Fibroblast of gingiva (primary cell): ENCODE measurements at regions not wholly inside any gene's neighbourhood (a gene's known extent, or its start where the extent isn't known, plus 50 kb on each side); places are given as distances from the start of the nearest gene placed in this dataset.

ENCODE experiments used
- DNase-seq: peaks from one replicate; pipeline ENCODE4 v3.0.0-alpha.2; 2011; ENCODE audit warnings: low read depth

- peak; percentile 6 for DNase-seq
These were observed 82.2 kb downstream of the EPDR1 start for GRCh38 chr7:38002689-38003088.

GRCh38 chr7:38006559-38006958 is 86.1 kb downstream of the EPDR1 start:
- DNase-seq: no peak

- no peak for DNase-seq
These were observed 86.7 kb downstream of the EPDR1 start for GRCh38 chr7:38007096-38007495.

DNA sequence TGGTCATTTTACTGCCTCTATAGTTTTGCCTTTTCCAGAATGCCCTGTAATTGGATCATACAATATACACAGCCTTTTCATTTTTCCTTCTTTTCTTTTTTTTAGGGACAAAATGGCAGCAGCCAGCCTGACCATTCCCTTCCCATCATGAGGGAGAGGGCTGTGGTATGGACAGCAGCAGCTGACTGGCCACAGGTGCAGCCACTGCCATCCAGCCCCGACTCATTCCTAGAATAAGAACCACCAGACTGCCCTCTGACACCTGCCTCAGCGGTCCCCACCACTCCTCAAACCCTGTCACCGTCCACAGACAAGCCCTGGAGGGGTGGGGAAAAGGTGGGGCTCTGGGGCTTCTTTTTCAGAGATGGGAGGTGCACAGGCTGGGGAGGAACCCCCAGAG is 92.8 kb downstream of the EPDR1 start:
- DNase-seq: no peak

- no peak for DNase-seq
These were observed 96.1 kb downstream of the EPDR1 start for GRCh38 chr7:38016567-38016966.

DNA sequence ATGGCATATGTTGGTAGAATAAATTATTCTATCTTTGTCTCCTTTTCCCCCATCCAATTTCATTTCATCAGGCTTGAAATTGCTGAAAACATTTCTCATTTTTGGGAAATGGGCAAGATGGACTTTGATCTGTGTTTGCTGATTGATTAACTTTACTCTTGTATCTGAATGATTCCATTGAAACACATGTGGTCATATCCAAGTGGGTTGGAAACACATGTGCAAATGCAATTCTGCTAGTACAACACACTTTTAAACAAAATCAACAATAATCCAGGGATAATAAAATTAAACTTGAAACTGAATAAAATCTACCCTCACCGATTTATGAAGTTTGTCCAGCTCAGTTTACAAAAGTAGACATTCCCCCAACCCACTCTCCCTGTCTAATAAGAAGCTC is 96.9 kb downstream of the EPDR1 start:
- no peak for DNase-seq

- DNase-seq: no peak
These were observed 99.8 kb downstream of the EPDR1 start for GRCh38 chr7:38020121-38020785.

- DNase-seq: no peak
These were observed 101.5 kb downstream of the EPDR1 start for GRCh38 chr7:38021892-38022291.

- DNase-seq: no peak
These were observed 105.4 kb downstream of the EPDR1 start for GRCh38 chr7:38025815-38026214.

DNA sequence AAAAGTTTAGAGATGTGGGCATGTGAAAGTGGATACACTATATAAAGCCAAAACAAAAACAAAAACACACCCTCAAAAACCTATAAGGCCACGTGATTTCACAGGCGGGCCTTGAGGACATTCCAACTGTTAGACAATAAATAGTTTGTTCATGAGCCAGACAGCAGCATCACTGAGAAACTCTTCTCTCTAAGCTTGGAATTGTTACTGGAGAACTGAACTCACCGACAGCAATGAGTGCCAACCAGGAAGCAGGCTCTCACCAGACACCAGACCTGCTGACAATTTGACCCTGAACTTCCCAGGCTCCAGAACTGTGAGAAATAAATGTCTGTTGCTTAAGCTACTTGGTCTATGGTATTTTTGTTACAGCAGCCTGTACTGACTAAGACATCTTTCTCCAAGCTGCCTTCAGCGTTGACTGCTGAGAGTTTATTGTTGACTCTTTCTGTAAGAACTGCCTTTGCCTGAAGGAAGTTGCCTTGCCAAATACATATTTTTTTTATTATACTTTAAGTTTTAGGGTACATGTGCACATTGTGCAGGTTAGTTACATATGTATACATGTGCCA is 107.5 kb downstream of the EPDR1 start:
- DNase-seq: no peak

GRCh38 chr7:38034062-38034908 is 113.8 kb downstream of the EPDR1 start:
- DNase-seq: no peak

- no peak for DNase-seq
These were observed 120.4 kb downstream of the EPDR1 start for GRCh38 chr7:38040831-38041230.

GRCh38 chr7:38049679-38050078 is 128.4 kb upstream of the STARD3NL start:
- no peak for DNase-seq

- no peak for DNase-seq
These were observed 126.7 kb upstream of the STARD3NL start for GRCh38 chr7:38051311-38051710.

GRCh38 chr7:38051786-38052185 is 126.3 kb upstream of the STARD3NL start:
- DNase-seq: no peak

DNA sequence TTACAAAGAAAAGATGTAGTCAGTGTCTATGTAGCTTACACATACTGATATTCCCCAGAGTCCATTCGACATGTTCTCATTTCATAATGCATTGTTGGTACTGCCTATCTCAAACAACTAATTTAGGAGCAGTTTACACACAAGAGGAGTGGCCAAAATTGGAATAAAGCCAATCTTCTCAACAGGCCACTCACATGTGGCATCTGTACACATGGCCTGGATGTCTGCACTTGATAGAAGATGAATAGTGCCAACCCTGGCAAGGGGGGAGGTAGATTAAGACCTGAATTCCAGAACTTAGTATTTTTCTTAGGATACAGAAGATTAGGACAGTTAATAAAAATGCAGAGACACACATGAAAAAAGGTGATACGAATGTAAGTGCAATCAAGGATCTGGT is 125.3 kb upstream of the STARD3NL start:
- no peak for DNase-seq

- no peak for DNase-seq
These were observed 123.8 kb upstream of the STARD3NL start for GRCh38 chr7:38054199-38054598.

GRCh38 chr7:38057829-38058228 is 120.2 kb upstream of the STARD3NL start:
- DNase-seq: no peak

DNA sequence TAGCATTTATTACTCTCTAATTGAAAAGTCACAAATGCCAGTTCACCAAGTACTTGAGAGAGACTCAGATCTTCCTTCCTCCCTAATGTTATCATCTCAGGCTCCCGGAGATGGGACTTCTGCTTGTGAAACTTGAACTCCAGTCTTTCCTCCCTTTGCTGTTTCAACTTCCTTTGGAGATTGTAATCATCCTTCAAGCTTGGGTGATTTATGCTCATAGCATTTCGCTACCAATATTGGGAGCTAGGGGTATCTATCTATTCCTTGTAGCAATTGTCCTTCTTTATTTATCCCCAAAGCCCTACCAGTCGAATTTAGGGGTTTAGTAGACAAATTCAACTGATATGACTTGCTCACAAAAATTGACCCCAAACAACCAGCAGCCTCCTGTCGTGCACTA is 117.9 kb upstream of the STARD3NL start:
- DNase-seq: no peak

DNA sequence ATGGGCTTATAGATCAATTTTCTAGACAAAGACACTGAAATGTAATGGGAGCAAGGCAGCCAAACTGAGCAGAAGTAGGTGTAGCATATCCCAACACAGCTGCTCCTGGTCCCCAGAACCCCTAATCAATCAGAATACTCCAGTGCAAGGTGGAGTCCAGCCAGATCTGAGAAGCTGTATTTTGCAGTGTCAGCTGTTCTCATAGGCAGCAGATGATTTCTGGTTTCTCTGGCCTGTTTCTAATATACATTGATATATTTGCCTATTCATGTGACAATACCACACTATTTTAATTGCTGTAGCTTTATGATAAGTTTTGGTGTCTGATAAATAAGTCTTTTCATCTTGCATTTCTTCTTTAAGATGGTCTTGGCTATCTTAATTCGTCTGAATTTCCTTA is 117.4 kb upstream of the STARD3NL start:
- no peak for DNase-seq

GRCh38 chr7:38066391-38066790 is 111.7 kb upstream of the STARD3NL start:
- DNase-seq: no peak

- no peak for DNase-seq
These were observed 109.6 kb upstream of the STARD3NL start for GRCh38 chr7:38068461-38068860.

- no peak for DNase-seq
These were observed 109.0 kb upstream of the STARD3NL start for GRCh38 chr7:38069052-38069451.
